ENCODE measurements at regions not wholly inside any gene's neighbourhood (a gene's known extent, or its start where the extent isn't known, plus 50 kb on each side); places are given as distances from the start of the nearest gene placed in this dataset.

DNA sequence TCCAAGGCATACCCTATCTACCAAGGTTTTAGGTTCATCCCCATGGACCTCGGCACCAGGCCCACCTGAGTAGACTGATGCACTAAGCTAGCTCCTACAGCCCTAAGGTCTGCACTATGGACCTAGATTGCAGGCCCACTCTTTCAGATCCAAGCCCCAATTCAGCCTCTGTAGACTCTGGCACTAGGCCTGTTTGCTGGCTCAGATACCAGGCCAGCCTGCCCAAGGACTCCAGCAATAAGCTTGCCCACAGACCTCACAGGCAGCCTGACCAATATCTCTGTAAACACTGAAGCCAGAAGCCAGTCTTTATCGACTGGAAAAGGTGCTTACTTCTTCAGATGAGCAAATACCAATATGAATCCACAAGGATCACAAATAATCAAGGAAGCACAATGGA lies 411.3 kb downstream of the INSC start:
- Histone ChIP-seq H3K27ac (no peak overlapping the region), H3K27me3 (no peaks in the 10 kb centered on the region), H3K9me3 (no peaks in the 10 kb centered on the region), H3K4me1 (no peaks in the 10 kb centered on the region), H3K36me3 (ENCODE audit: low read depth, missing control alignments) (no peaks in the 10 kb centered on the region), H3K4me3 (no peak overlapping the region)
- TF ChIP-seq, protein P1, sequence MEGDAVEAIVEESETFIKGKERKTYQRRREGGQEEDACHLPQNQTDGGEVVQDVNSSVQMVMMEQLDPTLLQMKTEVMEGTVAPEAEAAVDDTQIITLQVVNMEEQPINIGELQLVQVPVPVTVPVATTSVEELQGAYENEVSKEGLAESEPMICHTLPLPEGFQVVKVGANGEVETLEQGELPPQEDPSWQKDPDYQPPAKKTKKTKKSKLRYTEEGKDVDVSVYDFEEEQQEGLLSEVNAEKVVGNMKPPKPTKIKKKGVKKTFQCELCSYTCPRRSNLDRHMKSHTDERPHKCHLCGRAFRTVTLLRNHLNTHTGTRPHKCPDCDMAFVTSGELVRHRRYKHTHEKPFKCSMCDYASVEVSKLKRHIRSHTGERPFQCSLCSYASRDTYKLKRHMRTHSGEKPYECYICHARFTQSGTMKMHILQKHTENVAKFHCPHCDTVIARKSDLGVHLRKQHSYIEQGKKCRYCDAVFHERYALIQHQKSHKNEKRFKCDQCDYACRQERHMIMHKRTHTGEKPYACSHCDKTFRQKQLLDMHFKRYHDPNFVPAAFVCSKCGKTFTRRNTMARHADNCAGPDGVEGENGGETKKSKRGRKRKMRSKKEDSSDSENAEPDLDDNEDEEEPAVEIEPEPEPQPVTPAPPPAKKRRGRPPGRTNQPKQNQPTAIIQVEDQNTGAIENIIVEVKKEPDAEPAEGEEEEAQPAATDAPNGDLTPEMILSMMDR (IDR thresholded peaks at IDR 0.05), result no peak
- TF ChIP-seq POLR2A (IDR thresholded peaks at IDR 0.05), result no peak
- no peak for DNase-seq
- intact Hi-C loops (cut with DNase I; ENCODE audit: low total_unique reads), result no loop called here
- WGBS, 2 donors, result 83 to 88% methylated on average over 1 to 2 of the region's 2 CpGs

DNA sequence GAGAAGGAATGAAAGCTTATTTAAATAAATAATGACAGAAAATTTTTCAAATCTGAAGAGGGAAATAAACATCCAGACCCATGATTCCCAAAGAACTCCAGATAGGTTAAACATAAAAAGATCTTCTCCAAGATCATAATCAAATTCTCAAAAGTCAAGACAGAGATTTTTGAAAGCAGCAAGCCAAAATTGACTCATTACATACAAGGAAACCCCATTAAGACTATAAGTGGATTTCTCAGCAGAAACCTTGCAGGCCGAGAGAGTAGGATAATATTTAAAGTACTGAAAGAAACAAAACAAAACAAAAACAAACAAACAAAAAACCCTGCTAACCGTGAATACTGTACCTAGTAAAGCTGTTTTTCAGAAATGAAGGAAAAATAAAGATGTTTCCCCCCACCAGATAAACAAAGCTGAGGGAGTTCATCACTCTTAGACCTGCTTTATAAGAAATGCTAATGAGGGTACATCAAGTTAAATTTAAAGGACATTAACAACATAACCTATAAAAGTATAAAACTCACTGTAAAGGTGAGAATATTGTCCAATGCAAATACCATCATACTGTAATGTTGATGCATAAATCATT lies 412.2 kb downstream of the INSC start:
- WGBS, 2 donors, result 47 to 62% methylated on average over 2 of the region's 2 CpGs
- Histone ChIP-seq H3K9me3 (no peaks in the 10 kb centered on the region), H3K27me3 (no peaks in the 10 kb centered on the region), H3K36me3 (ENCODE audit: low read depth, missing control alignments) (no peaks in the 10 kb centered on the region), H3K27ac (no peak overlapping the region), H3K4me3 (no peak overlapping the region), H3K4me1 (no peaks in the 10 kb centered on the region)
- no peak for TF ChIP-seq POLR2A (IDR thresholded peaks at IDR 0.05)
- TF ChIP-seq, protein P1 (IDR thresholded peaks at IDR 0.05), result no peak
- intact Hi-C loops (cut with DNase I; ENCODE audit: low total_unique reads), result no loop called here
- no peak for DNase-seq

- intact Hi-C loops (cut with DNase I; ENCODE audit: low total_unique reads), result no loop called here
- H3K4me1 ChIP-seq, result no peaks in the 10 kb centered on the region
- no peak overlapping the region for H3K27ac ChIP-seq
- H3K36me3 ChIP-seq (ENCODE audit: low read depth, missing control alignments), result no peaks in the 10 kb centered on the region
- no peaks in the 10 kb centered on the region for H3K9me3 ChIP-seq
- H3K27me3 ChIP-seq, result no peaks in the 10 kb centered on the region
- TF ChIP-seq, protein P1 (IDR thresholded peaks at IDR 0.05), result no peak
- TF ChIP-seq POLR2A (IDR thresholded peaks at IDR 0.05), result no peak
- no peak for DNase-seq
- H3K4me3 ChIP-seq, result no peak overlapping the region
- 83 to 93% methylated on average over 4 of the region's 4 CpGs for WGBS, 2 donors
Measured at GRCh38 chr11:15532432-15532831, 417.7 kb downstream of the INSC start.

GRCh38 chr11:15534266-15534665 lies 419.5 kb downstream of the INSC start:
- Histone ChIP-seq H3K27me3 (no peaks in the 10 kb centered on the region), H3K36me3 (ENCODE audit: low read depth, missing control alignments) (no peaks in the 10 kb centered on the region), H3K4me1 (no peaks in the 10 kb centered on the region), H3K9me3 (no peaks in the 10 kb centered on the region), H3K27ac (no peak overlapping the region), H3K4me3 (no peak overlapping the region)
- TF ChIP-seq, protein P1 (IDR thresholded peaks at IDR 0.05), result no peak
- TF ChIP-seq POLR2A (IDR thresholded peaks at IDR 0.05), result no peak
- DNase-seq, result no peak
- intact Hi-C loops (cut with DNase I; ENCODE audit: low total_unique reads), result no loop called here
- 68 to 79% methylated on average over 2 of the region's 2 CpGs for WGBS, 2 donors

DNA sequence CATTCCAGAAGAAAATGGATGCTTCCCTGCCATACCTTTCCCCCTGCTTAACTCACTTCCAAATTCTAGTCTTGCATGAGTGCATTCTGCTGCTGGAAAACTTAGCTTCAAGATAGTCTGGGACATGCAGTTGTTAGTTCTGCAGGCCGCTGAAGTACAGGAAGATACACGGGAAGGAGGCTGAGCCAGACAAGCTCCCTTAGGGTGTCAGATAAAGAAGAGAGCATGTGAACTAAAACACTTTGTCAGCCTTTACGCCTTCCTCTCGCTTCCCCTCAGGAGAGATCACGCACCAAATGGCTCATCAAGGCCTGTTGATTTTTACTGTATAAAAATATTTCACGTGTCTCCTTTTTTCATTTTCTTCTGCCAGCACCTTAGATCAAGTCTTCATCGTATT lies 420.7 kb downstream of the INSC start:
- no peak for DNase-seq
- intact Hi-C loops (cut with DNase I; ENCODE audit: low total_unique reads), result no loop called here
- H3K36me3 ChIP-seq (ENCODE audit: low read depth, missing control alignments), result no peaks in the 10 kb centered on the region
- WGBS, 2 donors, result 86 to 92% methylated on average over 7 of the region's 7 CpGs
- no peaks in the 10 kb centered on the region for H3K27me3 ChIP-seq
- no peak overlapping the region for H3K4me3 ChIP-seq
- H3K9me3 ChIP-seq, result no peaks in the 10 kb centered on the region
- no peak overlapping the region for H3K27ac ChIP-seq
- TF ChIP-seq POLR2A (IDR thresholded peaks at IDR 0.05), result no peak
- TF ChIP-seq, protein P1 (IDR thresholded peaks at IDR 0.05), result no peak
- no peaks in the 10 kb centered on the region for H3K4me1 ChIP-seq
